ENCODE measurements at regions not wholly inside any gene's neighbourhood (a gene's known extent, or its start where the extent isn't known, plus 50 kb on each side); places are given as distances from the start of the nearest gene placed in this dataset.

GRCh38 chr10:15453926-15454325 lies 82.8 kb upstream of the FAM171A1 start:
- Histone ChIP-seq H3K36me3 (ENCODE audit: control insufficient read depth, insufficient read depth, low read length) (no peaks in the 10 kb centered on the region), H4K20me1 (ENCODE audit: control insufficient read depth, extremely low read depth, insufficient read depth, low read length) (no peaks in the 10 kb centered on the region), H2AFZ (ENCODE audit: low read length) (no peak overlapping the region), H3K79me2 (ENCODE audit: control insufficient read depth, insufficient read depth, low read length) (no peaks in the 10 kb centered on the region), H3K27ac (ENCODE audit: insufficient read depth, low read length) (no peak overlapping the region), H3K9ac (ENCODE audit: insufficient read depth, low read length) (no peak overlapping the region), H3K4me3 (replicated peaks in 1 of 4; ENCODE audit: control extremely low read depth in 1 of 4, insufficient read depth in 1 of 4, low read depth in 3 of 4, low read length in 4 of 4) (no peak overlapping the region), H3K4me2 (ENCODE audit: extremely low read depth, insufficient read depth, low read length) (no peak overlapping the region), H3K4me1 (ENCODE audit: control insufficient read depth, extremely low read depth, insufficient read depth, low read length) (no peaks in the 10 kb centered on the region), H3K27me3 (ENCODE audit: control insufficient read depth, insufficient read depth, low read length) (no peaks in the 10 kb centered on the region), H3K9me3 (ENCODE audit: control insufficient read depth, insufficient read depth, low read depth, low read length) (no peaks in the 10 kb centered on the region)
- no peak for DNase-seq (ENCODE audit: low read depth in 2 of 2)
- TF ChIP-seq CTCF (conservative IDR thresholded peaks at IDR 0.05 in 1 of 2, IDR thresholded peaks at IDR 0.05 in 1 of 2; ENCODE audit: low read depth in 1 of 2, low read length in 2 of 2), result no peak

GRCh38 chr10:15453457-15453856 lies 82.4 kb upstream of the FAM171A1 start:
- DNase-seq (ENCODE audit: low read depth in 2 of 2), result no peak
- Histone ChIP-seq H3K36me3 (ENCODE audit: control insufficient read depth, insufficient read depth, low read length) (no peaks in the 10 kb centered on the region), H3K9me3 (ENCODE audit: control insufficient read depth, insufficient read depth, low read depth, low read length) (no peaks in the 10 kb centered on the region), H3K27me3 (ENCODE audit: control insufficient read depth, insufficient read depth, low read length) (no peaks in the 10 kb centered on the region), H4K20me1 (ENCODE audit: control insufficient read depth, extremely low read depth, insufficient read depth, low read length) (no peaks in the 10 kb centered on the region), H3K27ac (ENCODE audit: insufficient read depth, low read length) (no peak overlapping the region), H3K4me2 (ENCODE audit: extremely low read depth, insufficient read depth, low read length) (no peak overlapping the region), H3K79me2 (ENCODE audit: control insufficient read depth, insufficient read depth, low read length) (no peaks in the 10 kb centered on the region), H2AFZ (ENCODE audit: low read length) (no peak overlapping the region), H3K4me1 (ENCODE audit: control insufficient read depth, extremely low read depth, insufficient read depth, low read length) (no peaks in the 10 kb centered on the region), H3K4me3 (replicated peaks in 1 of 4; ENCODE audit: control extremely low read depth in 1 of 4, insufficient read depth in 1 of 4, low read depth in 3 of 4, low read length in 4 of 4) (no peak overlapping the region), H3K9ac (ENCODE audit: insufficient read depth, low read length) (no peak overlapping the region)
- no peak for TF ChIP-seq CTCF (conservative IDR thresholded peaks at IDR 0.05 in 1 of 2, IDR thresholded peaks at IDR 0.05 in 1 of 2; ENCODE audit: low read depth in 1 of 2, low read length in 2 of 2)
- TF ChIP-seq EZH2 (IDR thresholded peaks at IDR 0.05; ENCODE audit: low read length, missing control alignments), result no peak

- H3K27ac ChIP-seq (ENCODE audit: insufficient read depth, low read length), result no peak overlapping the region
- H3K36me3 ChIP-seq (ENCODE audit: control insufficient read depth, insufficient read depth, low read length), result no peaks in the 10 kb centered on the region
- no peaks in the 10 kb centered on the region for H3K79me2 ChIP-seq (ENCODE audit: control insufficient read depth, insufficient read depth, low read length)
- no peaks in the 10 kb centered on the region for H3K4me1 ChIP-seq (ENCODE audit: control insufficient read depth, extremely low read depth, insufficient read depth, low read length)
- no peaks in the 10 kb centered on the region for H3K9me3 ChIP-seq (ENCODE audit: control insufficient read depth, insufficient read depth, low read depth, low read length)
- H4K20me1 ChIP-seq (ENCODE audit: control insufficient read depth, extremely low read depth, insufficient read depth, low read length), result no peaks in the 10 kb centered on the region
- no peak for TF ChIP-seq EZH2 (IDR thresholded peaks at IDR 0.05; ENCODE audit: low read length, missing control alignments)
- H2AFZ ChIP-seq (ENCODE audit: low read length), result no peak overlapping the region
- no peak for DNase-seq (ENCODE audit: low read depth in 2 of 2)
- H3K9ac ChIP-seq (ENCODE audit: insufficient read depth, low read length), result no peak overlapping the region
- H3K4me2 ChIP-seq (ENCODE audit: extremely low read depth, insufficient read depth, low read length), result no peak overlapping the region
- no peak overlapping the region for H3K4me3 ChIP-seq (replicated peaks in 1 of 4; ENCODE audit: control extremely low read depth in 1 of 4, insufficient read depth in 1 of 4, low read depth in 3 of 4, low read length in 4 of 4)
- H3K27me3 ChIP-seq (ENCODE audit: control insufficient read depth, insufficient read depth, low read length), result no peaks in the 10 kb centered on the region
These were observed 81.5 kb upstream of the FAM171A1 start for GRCh38 chr10:15452545-15452944.
